Tibial nerve (tissue), 4 donors: ENCODE measurements at regions not wholly inside any gene's neighbourhood (a gene's known extent, or its start where the extent isn't known, plus 50 kb on each side); places are given as distances from the start of the nearest gene placed in this dataset.

Experiments
- EP300 ChIP-seq, 2 donors: sonication (generic); formaldehyde crosslinking; IDR thresholded peaks; one replicate each; pipeline ENCODE4 v1.6.1; 2017; ENCODE audit warnings: antibody characterized with exemption in 2 of 2, mild to moderate bottlenecking in 1 of 2
- POLR2A ChIP-seq, 2 donors: fragments of 450-650 bp; IDR thresholded peaks; one replicate each; pipeline ENCODE4 v1.6.1; 2017; ENCODE audit warnings: antibody characterized with exemption in 2 of 2, mild to moderate bottlenecking in 2 of 2, moderate library complexity in 2 of 2
- TF ChIP-seq, protein P1 (sequence below), 5 experiments: fragments of 200-600 bp in 3 of 5; fragments of 450-650 bp in 2 of 5; sonication (generic) in 3 of 5; IDR thresholded peaks; one replicate each; pipeline ENCODE4 v1.5.1; 2016 to 2019; ENCODE audit warnings: antibody characterized with exemption in 5 of 5, mild to moderate bottlenecking in 3 of 5, moderate library complexity in 2 of 5

DNA sequence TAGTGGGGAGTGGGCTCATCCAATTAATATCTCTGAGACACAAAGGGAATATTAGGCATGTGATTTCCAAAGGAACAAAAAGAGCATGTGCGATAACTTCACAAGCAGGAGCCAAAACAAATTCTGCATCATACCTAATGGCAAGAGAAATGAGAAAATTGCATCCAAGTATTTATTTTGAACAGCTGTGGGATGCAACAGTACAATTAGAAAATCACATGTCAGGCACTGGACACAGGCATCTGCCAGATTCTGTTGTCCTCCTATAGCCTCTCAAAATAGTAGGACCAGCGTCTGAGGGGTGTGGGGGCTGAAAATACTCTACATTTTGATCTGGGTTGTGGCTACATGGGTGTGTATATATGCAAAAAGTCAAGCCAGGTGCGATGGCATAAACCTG is 66.3 kb downstream of the EDN1 start:
- TF ChIP-seq POLR2A (IDR thresholded peaks at IDR 0.05) = no peak
- TF ChIP-seq, protein P1, sequence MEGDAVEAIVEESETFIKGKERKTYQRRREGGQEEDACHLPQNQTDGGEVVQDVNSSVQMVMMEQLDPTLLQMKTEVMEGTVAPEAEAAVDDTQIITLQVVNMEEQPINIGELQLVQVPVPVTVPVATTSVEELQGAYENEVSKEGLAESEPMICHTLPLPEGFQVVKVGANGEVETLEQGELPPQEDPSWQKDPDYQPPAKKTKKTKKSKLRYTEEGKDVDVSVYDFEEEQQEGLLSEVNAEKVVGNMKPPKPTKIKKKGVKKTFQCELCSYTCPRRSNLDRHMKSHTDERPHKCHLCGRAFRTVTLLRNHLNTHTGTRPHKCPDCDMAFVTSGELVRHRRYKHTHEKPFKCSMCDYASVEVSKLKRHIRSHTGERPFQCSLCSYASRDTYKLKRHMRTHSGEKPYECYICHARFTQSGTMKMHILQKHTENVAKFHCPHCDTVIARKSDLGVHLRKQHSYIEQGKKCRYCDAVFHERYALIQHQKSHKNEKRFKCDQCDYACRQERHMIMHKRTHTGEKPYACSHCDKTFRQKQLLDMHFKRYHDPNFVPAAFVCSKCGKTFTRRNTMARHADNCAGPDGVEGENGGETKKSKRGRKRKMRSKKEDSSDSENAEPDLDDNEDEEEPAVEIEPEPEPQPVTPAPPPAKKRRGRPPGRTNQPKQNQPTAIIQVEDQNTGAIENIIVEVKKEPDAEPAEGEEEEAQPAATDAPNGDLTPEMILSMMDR (IDR thresholded peaks at IDR 0.05) = no peak
- no peak for TF ChIP-seq EP300 (IDR thresholded peaks at IDR 0.05)
